Endothelial cell of umbilical vein (primary cell): ENCODE measurements at regions not wholly inside any gene's neighbourhood (a gene's known extent, or its start where the extent isn't known, plus 50 kb on each side); places are given as distances from the start of the nearest gene placed in this dataset.

Source experiments
- BruUV-seq: library from RNA; stranded (reverse); fragments of 400-500 nt; replicated peaks from 2 replicates; lab custom pipeline; 2021; lab: Mats Ljungman, UMichigan
- CTCF ChIA-PET: fragments of 300-600, 350-600 bp; sonication (Branson Sonifier 250); formaldehyde crosslinking; loops from one replicate; lab custom pipeline; 2021; ENCODE audit warnings: antibody characterized with exemption, inconsistent platforms; lab: Charles Lee
- POLR2A ChIA-PET: fragments of 300-600, 350-600 bp; sonication (Branson Sonifier 250); formaldehyde crosslinking; loops from one replicate; lab custom pipeline; 2021; ENCODE audit warnings: antibody characterized with exemption, inconsistent platforms; lab: Charles Lee
- DNase-seq: peaks from one replicate; pipeline ENCODE4 v3.0.0-alpha.2; 2011; ENCODE audit warnings: low read depth, low spot score
- FAIRE-seq: peaks from 2 replicates; lab custom pipeline; 2011; peaks lifted over from hg19 to GRCh38; lab: Jason Lieb, UNC
- H2AFZ ChIP-seq: 2 replicates; pipeline ENCODE4 v1.6.0; 2012; ENCODE audit warnings: low read depth, low read length, control low read depth, inconsistent platforms
- H3K27ac ChIP-seq: 2 replicates; pipeline ENCODE4 v1.5.1; 2011; ENCODE audit warnings: low read depth, mild to moderate bottlenecking, control low read depth, low read length, moderate library complexity; ENCODE audit not compliant: insufficient read depth
- H3K27me3 ChIP-seq, 2 experiments: 2 replicates each; pipeline versions ENCODE4 v1.6.0 to v1.6.1; 2011; ENCODE audit warnings: low read length in 2 of 2, mixed read lengths in 1 of 2; ENCODE audit not compliant: control insufficient read depth in 2 of 2, insufficient read depth in 2 of 2
- H3K36me3 ChIP-seq, 2 experiments: 2 replicates in 1 of 2; 3 replicates in 1 of 2; pipeline ENCODE4 v1.5.1; 2011; ENCODE audit warnings: low read length in 2 of 2, mild to moderate bottlenecking in 1 of 2, moderate library complexity in 1 of 2; ENCODE audit not compliant: control insufficient read depth in 2 of 2, insufficient read depth in 2 of 2; ENCODE audit errors: extremely low read depth in 1 of 2
- H3K4me1 ChIP-seq: 3 replicates; pipeline ENCODE4 v1.5.1; 2011; ENCODE audit warnings: mild to moderate bottlenecking, low read length; ENCODE audit not compliant: control insufficient read depth, insufficient read depth; ENCODE audit errors: extremely low read depth
- H3K4me2 ChIP-seq: 2 replicates; pipeline ENCODE4 v1.6.1; 2011; ENCODE audit warnings: low read length, control low read depth, mixed read lengths; ENCODE audit not compliant: insufficient read depth
- H3K4me3 ChIP-seq, 3 experiments: fragments of 200-600 bp in 1 of 3; sonication (generic), shearing (Covaris generic) in 1 of 3; replicated peaks in 1 of 3; 2 replicates each; pipeline ENCODE4 v1.5.1; 2011 to 2016; ENCODE audit warnings: control low read depth in 3 of 3, low read length in 3 of 3, mild to moderate bottlenecking in 2 of 3, inconsistent platforms in 1 of 3, low read depth in 1 of 3, moderate library complexity in 1 of 3; ENCODE audit not compliant: insufficient read depth in 1 of 3
- H3K79me2 ChIP-seq: 2 replicates; pipeline ENCODE4 v1.6.0; 2012; ENCODE audit warnings: low read length, inconsistent platforms; ENCODE audit not compliant: control insufficient read depth, insufficient read depth
- H3K9ac ChIP-seq: replicated peaks from 2 replicates; pipeline ENCODE3; 2011; ENCODE audit warnings: low read length, control low read depth; ENCODE audit not compliant: insufficient read depth; ENCODE audit errors: extremely low read depth
- H3K9me1 ChIP-seq: replicated peaks from 3 replicates; pipeline ENCODE4 v1.6.0; 2011; ENCODE audit warnings: mild to moderate bottlenecking, low read length; ENCODE audit not compliant: control insufficient read depth, insufficient read depth; ENCODE audit errors: extremely low read depth
- H3K9me3 ChIP-seq: replicated peaks from 2 replicates; pipeline ENCODE4 v1.5.1; 2012; ENCODE audit warnings: low read length, inconsistent platforms; ENCODE audit not compliant: control insufficient read depth, insufficient read depth
- H4K20me1 ChIP-seq: replicated peaks from 2 replicates; pipeline ENCODE3; 2011; ENCODE audit warnings: mild to moderate bottlenecking, low read length; ENCODE audit not compliant: control insufficient read depth, insufficient read depth; ENCODE audit errors: extremely low read depth
- EZH2 ChIP-seq: IDR thresholded peaks from 2 replicates; pipeline ENCODE4 v1.6.1; 2012; ENCODE audit warnings: borderline replicate concordance, low read depth, mild to moderate bottlenecking, moderate library complexity, low read length, inconsistent platforms; ENCODE audit not compliant: severe bottlenecking
- FOS ChIP-seq: IDR thresholded peaks from 2 replicates; pipeline ENCODE4 v1.6.1; 2011; ENCODE audit warnings: mild to moderate bottlenecking, low read length, moderate library complexity, borderline replicate concordance; ENCODE audit not compliant: insufficient read depth
- GATA2 ChIP-seq: IDR thresholded peaks from 2 replicates; pipeline ENCODE4 v1.7.0; 2011; ENCODE audit warnings: low read depth, mild to moderate bottlenecking, moderate library complexity, mixed read lengths, low read length; ENCODE audit not compliant: insufficient read length, insufficient read depth
- JUN ChIP-seq: IDR thresholded peaks from 2 replicates; pipeline ENCODE4 v1.6.1; 2011; ENCODE audit warnings: borderline replicate concordance, low read depth; ENCODE audit not compliant: insufficient read length, insufficient read depth
- MYC ChIP-seq: IDR thresholded peaks from one replicate; pipeline ENCODE4 v1.6.1; 2011; ENCODE audit warnings: mild to moderate bottlenecking, low read depth, low read length
- POLR2A ChIP-seq: IDR thresholded peaks from 2 replicates; pipeline ENCODE4 v1.6.1; 2012; ENCODE audit warnings: low read depth, mild to moderate bottlenecking, control low read depth, low read length
- POLR2AphosphoS5 ChIP-seq: IDR thresholded peaks from 2 replicates; pipeline ENCODE4 v1.6.1; 2012; ENCODE audit warnings: low read depth, mild to moderate bottlenecking, control low read depth, low read length, moderate library complexity; ENCODE audit not compliant: insufficient read depth
- dilution Hi-C: fragments of 300-500 bp; cut with MboI; formaldehyde crosslinking; loops from one replicate; pipeline ENCODE4 v1.15.0; 2019; ENCODE audit warnings: low sequenced_read_pairs; ENCODE audit not compliant: extremely low pct_ligation_motif_present
- intact Hi-C: fragments of 100-400 bp; cut with micrococcal nuclease; formaldehyde crosslinking; loops from one replicate; pipeline ENCODE4 v1.10.0; 2022
- TF ChIP-seq, protein P1 (sequence below): IDR thresholded peaks from 2 replicates; pipeline ENCODE4 v1.6.1; 2011; ENCODE audit not compliant: insufficient read depth, insufficient read length
- TF ChIP-seq, protein P2 (sequence below), 2 donors: IDR thresholded peaks; 1 replicate in 1 of 2; 2 replicates in 1 of 2; pipeline ENCODE4 v1.5.1; 2011; ENCODE audit warnings: low read length in 2 of 2, mild to moderate bottlenecking in 2 of 2, moderate library complexity in 2 of 2, control low read depth in 1 of 2, inconsistent platforms in 1 of 2, low read depth in 1 of 2; ENCODE audit not compliant: insufficient read depth in 1 of 2; ENCODE audit errors: extremely low read depth in 1 of 2

- ChIA-PET CTCF (no interaction called here), POLR2A (no interaction called here)
Measured at GRCh38 chr10:57288754-57289153, 927.7 kb upstream of the ZWINT start.

GRCh38 chr10:57262892-57263291 lies 901.8 kb upstream of the ZWINT start:
- no peaks in the 10 kb centered on the region for H3K4me1 ChIP-seq
- H3K9ac ChIP-seq: no peak overlapping the region
- FAIRE-seq (no peak), DNase-seq (no peak)
- BruUV-seq: no TSS peak
- no peaks in the 10 kb centered on the region for H4K20me1 ChIP-seq
- H3K4me2 ChIP-seq: no peak overlapping the region
- H3K9me3 ChIP-seq: no peaks in the 10 kb centered on the region
- H3K27me3 ChIP-seq: no peaks in the 10 kb centered on the region
- H3K27ac ChIP-seq: no peak overlapping the region
- H3K79me2 ChIP-seq: no peaks in the 10 kb centered on the region
- H3K9me1 ChIP-seq: no peaks in the 10 kb centered on the region
- ChIA-PET POLR2A (no interaction called here), CTCF (no interaction called here)
- no peak overlapping the region for H3K4me3 ChIP-seq
- dilution Hi-C loops (no loop called here), intact Hi-C loops (no loop called here)
- H2AFZ ChIP-seq: no peak overlapping the region
- TF ChIP-seq JUN: no peak
- no peak for TF ChIP-seq POLR2A
- TF ChIP-seq, protein P1, sequence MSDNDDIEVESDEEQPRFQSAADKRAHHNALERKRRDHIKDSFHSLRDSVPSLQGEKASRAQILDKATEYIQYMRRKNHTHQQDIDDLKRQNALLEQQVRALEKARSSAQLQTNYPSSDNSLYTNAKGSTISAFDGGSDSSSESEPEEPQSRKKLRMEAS: no peak
- TF ChIP-seq POLR2AphosphoS5: no peak
- TF ChIP-seq, protein P2, sequence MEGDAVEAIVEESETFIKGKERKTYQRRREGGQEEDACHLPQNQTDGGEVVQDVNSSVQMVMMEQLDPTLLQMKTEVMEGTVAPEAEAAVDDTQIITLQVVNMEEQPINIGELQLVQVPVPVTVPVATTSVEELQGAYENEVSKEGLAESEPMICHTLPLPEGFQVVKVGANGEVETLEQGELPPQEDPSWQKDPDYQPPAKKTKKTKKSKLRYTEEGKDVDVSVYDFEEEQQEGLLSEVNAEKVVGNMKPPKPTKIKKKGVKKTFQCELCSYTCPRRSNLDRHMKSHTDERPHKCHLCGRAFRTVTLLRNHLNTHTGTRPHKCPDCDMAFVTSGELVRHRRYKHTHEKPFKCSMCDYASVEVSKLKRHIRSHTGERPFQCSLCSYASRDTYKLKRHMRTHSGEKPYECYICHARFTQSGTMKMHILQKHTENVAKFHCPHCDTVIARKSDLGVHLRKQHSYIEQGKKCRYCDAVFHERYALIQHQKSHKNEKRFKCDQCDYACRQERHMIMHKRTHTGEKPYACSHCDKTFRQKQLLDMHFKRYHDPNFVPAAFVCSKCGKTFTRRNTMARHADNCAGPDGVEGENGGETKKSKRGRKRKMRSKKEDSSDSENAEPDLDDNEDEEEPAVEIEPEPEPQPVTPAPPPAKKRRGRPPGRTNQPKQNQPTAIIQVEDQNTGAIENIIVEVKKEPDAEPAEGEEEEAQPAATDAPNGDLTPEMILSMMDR (IDR thresholded peaks at IDR 0.05; ENCODE audit: extremely low read depth in 1 of 2, insufficient read depth in 1 of 2, low read depth in 1 of 2, low read length in 2 of 2): no peak
- TF ChIP-seq MYC: no peak
- TF ChIP-seq FOS: no peak
- TF ChIP-seq GATA2: no peak
- TF ChIP-seq EZH2: no peak
- H3K36me3 ChIP-seq: no peaks in the 10 kb centered on the region

More at GRCh38 chr10:57288754-57289153, 927.7 kb upstream of the ZWINT start:
- TF ChIP-seq FOS: no peak
- TF ChIP-seq POLR2AphosphoS5: no peak
- H3K79me2 ChIP-seq: no peaks in the 10 kb centered on the region
- no peaks in the 10 kb centered on the region for H3K9me3 ChIP-seq
- no peak overlapping the region for H3K9ac ChIP-seq
- H3K36me3 ChIP-seq: no peaks in the 10 kb centered on the region
- H2AFZ ChIP-seq: no peak overlapping the region
- no peaks in the 10 kb centered on the region for H3K4me1 ChIP-seq
- intact Hi-C loops: no loop called here
- no peak overlapping the region for H3K4me3 ChIP-seq
- dilution Hi-C loops: no loop called here
- no peaks in the 10 kb centered on the region for H4K20me1 ChIP-seq
- H3K27ac ChIP-seq: no peak overlapping the region
- no peak overlapping the region for H3K4me2 ChIP-seq
- no TSS peak for BruUV-seq
- no peaks in the 10 kb centered on the region for H3K27me3 ChIP-seq
- FAIRE-seq (no peak), DNase-seq (no peak)
- no peaks in the 10 kb centered on the region for H3K9me1 ChIP-seq
